Adipose tissue (tissue), 3 donors: ENCODE measurements at regions not wholly inside any gene's neighbourhood (a gene's known extent, or its start where the extent isn't known, plus 50 kb on each side); places are given as distances from the start of the nearest gene placed in this dataset.
"Not testable (repeated sequence)": the region's sequence is repeated elsewhere in the genome, so short reads cannot be mapped to it uniquely, and the experiment has no call there.

Experiments
- H3K27ac ChIP-seq: one replicate; pipeline ENCODE4 v1.5.1; 2013; ENCODE audit warnings: low read depth, low read length
- WGBS, 3 donors: extraction: QIAGEN DNeasy Blood & Tissue Kit; methylation state at CpG; one replicate each; pipeline ENCODE4 v1.1.7; 2013; 5-methylcytosine and 5-hydroxymethylcytosine counted together
- donor health status: healthy with polysubstance abuse.
- donor health status: Bipolar disorder and iron deficiency.
- donor health status: healthy.

GRCh38 chr14:106474261-106475028 lies 948.1 kb downstream of the TMEM121 start:
- H3K27ac ChIP-seq = not testable (repeated sequence)
- 52 to 72% (median 67%) methylated on average over 6 of the region's 6 CpGs for WGBS, 3 donors

GRCh38 chr14:106475214-106475613 lies 948.8 kb downstream of the TMEM121 start:
- H3K27ac ChIP-seq = not testable (repeated sequence)
- 58 to 71% (median 70%) methylated on average over 3 of the region's 3 CpGs for WGBS, 3 donors

- not testable (repeated sequence) for H3K27ac ChIP-seq
- no CpG with 5 or more reads among the region's 4 CpGs for WGBS, 3 donors
Measured at GRCh38 chr14:106477600-106477999, 951.2 kb downstream of the TMEM121 start.

- not testable (repeated sequence) for H3K27ac ChIP-seq
- no CpG with 5 or more reads among the region's 34 CpGs for WGBS, 3 donors
Measured at GRCh38 chr14:106480287-106480686, 953.9 kb downstream of the TMEM121 start.

GRCh38 chr14:106482213-106482612 lies 955.8 kb downstream of the TMEM121 start:
- H3K27ac ChIP-seq = not testable (repeated sequence)
- WGBS, 3 donors = 70 to 76% methylated on average over 2 to 16 of the region's 45 CpGs; no CpG with 5 or more reads in 1 of the 3 donors

- 33 to 69% (median 49%) methylated on average over 2 of the region's 2 CpGs for WGBS, 3 donors
- H3K27ac ChIP-seq = no peak overlapping the region
Measured at GRCh38 chr14:106487600-106487999, 961.2 kb downstream of the TMEM121 start.

GRCh38 chr14:106488291-106488690 lies 961.9 kb downstream of the TMEM121 start:
- H3K27ac ChIP-seq = no peak overlapping the region
- WGBS, 3 donors = 55 to 70% (median 65%) methylated on average over 1 of the region's 1 CpG

- 52 to 64% (median 64%) methylated on average over 8 of the region's 8 CpGs for whole genome bisulfite sequencing, 3 donors
- H3K27ac ChIP-seq = no peak overlapping the region
Measured at GRCh38 chr14:106489112-106489881, 962.9 kb downstream of the TMEM121 start.

GRCh38 chr14:106490442-106490841 lies 964.1 kb downstream of the TMEM121 start:
- WGBS, 3 donors = 53 to 72% (median 71%) methylated on average over 5 of the region's 5 CpGs

GRCh38 chr14:106491851-106492250 lies 965.5 kb downstream of the TMEM121 start:
- WGBS, 3 donors = 73 to 81% (median 76%) methylated on average over 9 of the region's 9 CpGs
- H3K27ac ChIP-seq = no peak overlapping the region

More at GRCh38 chr14:106490442-106490841, 964.1 kb downstream of the TMEM121 start:
- no peak overlapping the region for H3K27ac ChIP-seq

- H3K27ac ChIP-seq = no peak overlapping the region
- 29 to 40% (median 40%) methylated on average over 3 of the region's 3 CpGs for WGBS, 3 donors
Measured at GRCh38 chr14:106493962-106494823, 967.8 kb downstream of the TMEM121 start.

GRCh38 chr14:106500571-106500970 lies 974.2 kb downstream of the TMEM121 start:
- WGBS, 3 donors = 22 to 43% (median 38%) methylated on average over 1 of the region's 1 CpG
- no peak overlapping the region for H3K27ac ChIP-seq

GRCh38 chr14:106501898-106502297 lies 975.5 kb downstream of the TMEM121 start:
- no peak overlapping the region for H3K27ac ChIP-seq

- 11 to 30% (median 13%) methylated on average over 1 of the region's 1 CpG for WGBS, 3 donors
- H3K27ac ChIP-seq = no peak overlapping the region
Measured at GRCh38 chr14:106505366-106505765, 979.0 kb downstream of the TMEM121 start.

GRCh38 chr14:106506881-106507305 lies 980.5 kb downstream of the TMEM121 start:
- no peak overlapping the region for H3K27ac ChIP-seq
- WGBS, 3 donors = 63 to 75% (median 67%) methylated on average over 8 of the region's 8 CpGs

- 49 to 64% (median 60%) methylated on average over 3 of the region's 3 CpGs for WGBS, 3 donors
- no peak overlapping the region for H3K27ac ChIP-seq
Measured at GRCh38 chr14:106507354-106507753, 981.0 kb downstream of the TMEM121 start.

GRCh38 chr14:106508216-106508615 lies 981.8 kb downstream of the TMEM121 start:
- 18 to 41% (median 23%) methylated on average over 3 of the region's 3 CpGs for WGBS, 3 donors
- H3K27ac ChIP-seq = no peak overlapping the region

- WGBS, 3 donors = 45 to 74% (median 71%) methylated on average over 2 of the region's 2 CpGs
- H3K27ac ChIP-seq = no peak overlapping the region
Measured at GRCh38 chr14:106509176-106509575, 982.8 kb downstream of the TMEM121 start.

- no peak overlapping the region for H3K27ac ChIP-seq
- 57 to 79% (median 66%) methylated on average over 3 of the region's 3 CpGs for WGBS, 3 donors
Measured at GRCh38 chr14:106509807-106510206, 983.4 kb downstream of the TMEM121 start.
